GM23248 (cell line): ENCODE measurements at regions not wholly inside any gene's neighbourhood (a gene's known extent, or its start where the extent isn't known, plus 50 kb on each side); places are given as distances from the start of the nearest gene placed in this dataset.

Source experiments
- EZH2 ChIP-seq: fragments of 200-600 bp; sonication (generic); IDR thresholded peaks from 2 replicates; pipeline ENCODE4 v1.6.1; 2018; ENCODE audit warnings: antibody characterized with exemption, mild to moderate bottlenecking; ENCODE audit not compliant: insufficient read depth, poor library complexity, severe bottlenecking
- EZH2phosphoT487 ChIP-seq: fragments of 200-600 bp; sonication (generic); IDR thresholded peaks from 2 replicates; pipeline ENCODE4 v1.6.1; 2018; ENCODE audit warnings: antibody characterized with exemption, moderate library complexity, mild to moderate bottlenecking, low read depth; ENCODE audit not compliant: insufficient read depth

- no peak for TF ChIP-seq EZH2phosphoT487
- no peak for TF ChIP-seq EZH2
Measured at GRCh38 chr12:33514893-33515292, 75.3 kb upstream of the SYT10 start.
